Activated T-helper 2 cell treated with anti-CD3 and anti-CD28 coated beads, Interferon-gamma antibody, Interleukin-2, Interleukin-4, amounts not matched to agents 10 μg/mL and 5 μg/mL and 100 μg/mL, durations not matched to agents 14 hours and 24 hours and 36 hours (primary cell): ENCODE measurements at regions not wholly inside any gene's neighbourhood (a gene's known extent, or its start where the extent isn't known, plus 50 kb on each side); places are given as distances from the start of the nearest gene placed in this dataset.

Experiments used
- DNase-seq: peaks from one replicate; pipeline ENCODE4 v3.0.0; 2021; ENCODE audit warnings: low spot score
- H3K27ac Mint-ChIP-seq: one replicate; pipeline ENCODE4 v1.8.0; 2021; ENCODE audit warnings: mixed read lengths
- H3K27me3 Mint-ChIP-seq: one replicate; pipeline ENCODE4 v1.8.0; 2021; ENCODE audit warnings: low read depth, mixed read lengths
- H3K36me3 Mint-ChIP-seq: one replicate; pipeline ENCODE4 v1.8.0; 2021; ENCODE audit warnings: low read depth, mixed read lengths
- H3K4me1 Mint-ChIP-seq: one replicate; pipeline ENCODE4 v1.8.0; 2021; ENCODE audit warnings: low read depth, mixed read lengths
- H3K4me3 Mint-ChIP-seq: one replicate; pipeline ENCODE4 v1.8.0; 2021; ENCODE audit warnings: low read depth, mild to moderate bottlenecking, moderate library complexity, mixed read lengths
- H3K9me3 Mint-ChIP-seq: one replicate; pipeline ENCODE4 v1.8.0; 2021; ENCODE audit warnings: mixed read lengths
- intact Hi-C: fragments of 100-400 bp; cut with micrococcal nuclease; formaldehyde crosslinking; loops from one replicate; pipeline ENCODE4 v1.15.1; 2023

DNA sequence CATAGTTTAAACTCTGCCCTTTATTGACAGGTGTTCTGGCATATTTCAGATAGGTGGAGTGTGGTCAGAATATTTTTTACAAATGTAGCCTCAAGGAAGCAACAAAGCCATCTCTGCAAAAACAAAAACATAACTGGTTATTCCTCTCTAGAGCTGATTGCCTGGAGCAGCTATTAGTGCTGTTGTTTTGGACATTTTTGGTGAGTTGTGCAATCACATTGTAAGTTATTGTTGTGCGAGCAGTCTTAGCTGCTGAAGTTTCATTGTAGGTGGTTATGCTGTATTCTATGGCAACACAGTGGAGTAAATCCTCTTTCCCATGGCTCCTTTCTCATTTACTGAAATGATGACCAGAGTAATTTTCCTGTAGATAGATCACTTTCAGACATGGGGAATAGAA is 1413.0 kb downstream of the PCDH7 start:
- no peak overlapping the region for H3K27ac Mint-ChIP-seq
- H3K36me3 Mint-ChIP-seq: no peaks in the 10 kb centered on the region
- H3K27me3 Mint-ChIP-seq: no peaks in the 10 kb centered on the region
- no peak overlapping the region for H3K4me3 Mint-ChIP-seq
- no peak for DNase-seq
- no peaks in the 10 kb centered on the region for H3K4me1 Mint-ChIP-seq
- peaks cover 36% of the 10 kb centered on the region for H3K9me3 Mint-ChIP-seq
- intact Hi-C loops: no loop called here

DNA sequence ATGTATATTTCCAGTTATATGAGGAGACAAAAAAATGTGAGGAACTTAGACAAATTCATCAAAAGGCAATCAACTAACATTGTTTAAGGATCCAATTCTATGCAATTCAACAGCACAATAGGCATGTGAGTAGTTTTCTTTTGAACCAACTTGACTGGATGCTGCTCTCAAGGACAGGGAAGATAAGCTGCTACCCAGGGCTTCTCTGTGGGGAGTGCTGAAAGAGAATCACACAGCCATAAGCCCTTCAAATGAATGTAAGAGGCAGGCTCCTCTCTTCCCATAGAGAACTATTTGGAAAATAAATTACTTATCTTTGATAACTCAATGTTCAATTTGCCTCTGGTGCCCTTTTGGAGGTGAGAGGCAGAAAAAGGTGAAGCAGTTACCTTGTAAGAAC is 1413.6 kb downstream of the PCDH7 start:
- Mint-ChIP-seq H3K4me1 (no peaks in the 10 kb centered on the region), H3K9me3 (peaks cover 35% of the 10 kb centered on the region), H3K27ac (no peak overlapping the region), H3K27me3 (no peaks in the 10 kb centered on the region), H3K4me3 (no peak overlapping the region), H3K36me3 (no peaks in the 10 kb centered on the region)
- no peak for DNase-seq
- intact Hi-C loops: no loop called here

DNA sequence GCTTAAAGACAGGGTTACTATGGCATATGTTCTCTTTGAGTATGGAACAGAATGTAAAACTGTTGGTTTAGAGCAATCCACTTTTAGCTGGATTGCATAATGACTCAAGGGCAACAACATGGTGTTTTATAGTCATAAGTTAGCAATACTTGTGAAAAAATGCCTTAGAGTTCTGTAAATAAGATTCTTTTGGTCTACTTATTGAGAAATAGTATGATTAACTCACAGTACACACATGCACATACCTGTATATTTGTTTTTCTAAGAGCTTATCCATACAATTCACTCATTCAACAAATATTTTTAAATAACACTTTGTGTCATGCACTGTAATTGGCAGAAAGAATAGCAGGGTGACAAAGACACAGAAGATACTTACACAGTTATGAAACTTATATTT is 1415.5 kb downstream of the PCDH7 start:
- DNase-seq: no peak
- Mint-ChIP-seq H3K4me1 (no peaks in the 10 kb centered on the region), H3K27ac (no peak overlapping the region), H3K27me3 (no peaks in the 10 kb centered on the region), H3K9me3 (peaks cover 26% of the 10 kb centered on the region), H3K4me3 (no peak overlapping the region), H3K36me3 (no peaks in the 10 kb centered on the region)
- intact Hi-C loops: no loop called here

DNA sequence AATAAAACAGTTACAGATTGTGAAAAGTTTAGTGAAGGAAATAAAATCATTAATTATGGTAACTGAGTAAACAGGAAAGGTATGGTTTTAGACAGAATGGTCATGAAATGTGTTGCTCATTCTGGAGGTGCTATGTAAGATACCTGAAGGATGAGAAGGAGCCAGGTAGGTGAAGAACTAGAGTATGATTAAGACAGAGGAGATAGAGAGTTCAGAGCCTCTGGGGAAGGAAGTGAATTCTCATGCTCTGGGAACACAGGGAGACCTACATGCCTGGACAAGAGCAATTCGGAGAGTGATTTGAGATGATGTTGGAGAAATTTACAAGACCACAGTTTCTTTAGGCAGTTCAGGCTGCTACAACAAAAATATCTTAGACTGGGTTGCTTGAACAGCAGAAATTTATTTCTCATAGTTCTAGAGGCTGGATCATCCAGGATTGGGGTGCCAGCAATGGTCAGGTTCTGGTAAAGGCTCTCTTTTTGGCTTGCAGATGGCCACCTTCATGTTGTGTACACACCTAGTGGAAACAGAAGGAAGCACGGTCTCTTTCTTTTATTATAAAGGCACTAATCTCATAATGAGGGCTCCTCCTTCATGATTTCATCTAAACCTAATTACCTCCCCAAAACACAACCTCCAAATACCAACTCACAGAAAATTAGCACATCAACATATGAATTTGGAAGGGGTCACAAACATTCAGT is 1416.1 kb downstream of the PCDH7 start:
- Mint-ChIP-seq H3K4me1 (no peaks in the 10 kb centered on the region), H3K9me3 (peaks cover 23% of the 10 kb centered on the region), H3K36me3 (no peaks in the 10 kb centered on the region), H3K4me3 (no peak overlapping the region), H3K27me3 (no peaks in the 10 kb centered on the region), H3K27ac (no peak overlapping the region)
- intact Hi-C loops: no loop called here
- DNase-seq: no peak

DNA sequence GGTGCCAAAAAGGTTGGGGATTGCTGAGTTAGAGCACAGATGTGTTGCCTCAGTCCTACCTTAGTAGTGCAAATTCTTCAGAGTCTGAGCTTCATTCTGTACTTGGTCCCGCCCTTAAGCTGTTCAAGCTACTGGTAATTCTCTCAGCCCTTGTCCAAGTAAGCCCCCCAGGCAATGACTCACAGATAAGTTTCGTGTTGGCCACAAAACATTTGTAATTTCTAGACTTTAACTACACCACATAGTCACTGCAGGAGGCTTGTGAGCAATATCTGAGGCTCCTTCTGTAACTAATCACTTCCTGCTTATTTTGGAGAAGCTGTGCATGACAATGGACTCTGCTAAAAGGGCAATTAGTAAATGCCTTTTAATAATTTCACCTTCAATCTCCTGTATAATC is 1420.5 kb downstream of the PCDH7 start:
- Mint-ChIP-seq H3K4me3 (no peak overlapping the region), H3K27ac (no peak overlapping the region), H3K36me3 (no peaks in the 10 kb centered on the region), H3K27me3 (no peaks in the 10 kb centered on the region), H3K4me1 (no peaks in the 10 kb centered on the region), H3K9me3 (peaks cover 36% of the 10 kb centered on the region)
- DNase-seq: no peak
- intact Hi-C loops: no loop called here

DNA sequence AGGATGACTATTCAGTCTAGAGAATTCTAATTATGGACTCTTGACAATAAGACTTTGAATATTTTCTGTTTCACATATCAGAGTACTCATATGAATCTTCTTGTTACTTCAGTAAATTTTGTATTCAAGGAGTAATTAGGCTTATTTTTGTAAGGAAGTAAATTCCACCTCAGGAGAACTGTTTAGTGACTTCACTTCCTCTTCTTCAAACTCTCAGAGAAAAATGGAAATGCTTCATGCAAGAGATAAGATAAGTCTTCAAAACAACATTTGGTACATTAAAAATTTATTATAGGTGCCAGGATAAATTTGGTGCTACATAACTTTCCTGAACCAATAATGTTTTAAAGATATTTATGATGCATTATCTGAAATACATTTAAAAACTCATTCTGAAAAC is 1421.9 kb downstream of the PCDH7 start:
- H3K4me1 Mint-ChIP-seq: no peaks in the 10 kb centered on the region
- no peaks in the 10 kb centered on the region for H3K36me3 Mint-ChIP-seq
- no peak overlapping the region for H3K27ac Mint-ChIP-seq
- no peak for DNase-seq
- no peaks in the 10 kb centered on the region for H3K27me3 Mint-ChIP-seq
- peaks cover 33% of the 10 kb centered on the region for H3K9me3 Mint-ChIP-seq
- intact Hi-C loops: no loop called here
- H3K4me3 Mint-ChIP-seq: no peak overlapping the region

DNA sequence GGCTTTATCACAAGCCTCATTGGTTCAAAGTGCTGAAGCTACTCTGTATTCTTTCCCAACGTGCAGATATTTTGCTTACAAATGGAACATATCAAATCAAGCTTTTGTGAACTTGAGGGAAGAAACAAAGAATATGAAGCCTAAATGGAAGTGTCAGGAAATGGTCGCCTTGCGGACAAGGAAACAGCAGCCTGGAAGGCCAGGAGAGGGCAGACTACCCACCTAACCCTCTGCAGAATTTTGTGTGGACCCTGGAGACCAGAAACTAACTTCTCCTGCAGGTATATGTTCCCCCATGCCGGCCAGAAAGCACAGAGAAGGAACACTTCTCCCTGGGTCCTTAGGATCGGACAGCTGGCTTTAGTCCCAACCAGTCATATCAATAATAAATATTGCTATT is 1425.8 kb downstream of the PCDH7 start:
- no peak for DNase-seq
- Mint-ChIP-seq H3K9me3 (peaks cover 39% of the 10 kb centered on the region), H3K27ac (no peak overlapping the region), H3K4me3 (no peak overlapping the region), H3K4me1 (no peaks in the 10 kb centered on the region), H3K36me3 (no peaks in the 10 kb centered on the region), H3K27me3 (no peaks in the 10 kb centered on the region)
- intact Hi-C loops: no loop called here

DNA sequence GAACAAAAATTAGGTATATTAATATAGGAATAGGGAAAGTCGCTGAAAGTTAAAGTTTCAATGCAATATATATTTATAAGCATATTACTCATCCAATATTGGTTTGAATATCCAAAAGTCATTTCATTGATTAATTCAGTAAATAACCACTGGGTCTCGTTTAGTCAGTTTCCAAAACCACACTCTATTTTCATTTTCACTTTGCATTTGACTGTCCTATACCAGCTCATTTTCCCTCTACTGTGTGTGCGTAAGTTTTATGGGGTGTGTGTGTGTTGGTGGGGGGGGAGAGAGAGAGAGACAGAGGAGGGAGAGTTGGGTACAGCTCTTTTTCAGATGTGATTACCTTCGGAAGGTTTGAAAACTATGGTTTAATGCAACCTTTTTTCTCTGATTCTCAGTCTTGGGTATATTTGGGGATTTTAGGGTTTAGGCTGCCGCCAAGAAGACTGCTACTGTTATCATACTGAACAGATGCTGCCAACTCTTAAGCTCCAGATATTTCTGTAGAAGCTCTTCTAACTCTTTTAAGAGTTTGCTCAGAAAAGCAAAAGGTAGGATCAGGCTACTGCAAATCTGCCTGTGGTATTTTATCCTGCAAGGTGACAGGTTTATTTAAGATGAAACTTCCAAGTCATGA is 1427.4 kb downstream of the PCDH7 start:
- H3K27me3 Mint-ChIP-seq: no peaks in the 10 kb centered on the region

DNA sequence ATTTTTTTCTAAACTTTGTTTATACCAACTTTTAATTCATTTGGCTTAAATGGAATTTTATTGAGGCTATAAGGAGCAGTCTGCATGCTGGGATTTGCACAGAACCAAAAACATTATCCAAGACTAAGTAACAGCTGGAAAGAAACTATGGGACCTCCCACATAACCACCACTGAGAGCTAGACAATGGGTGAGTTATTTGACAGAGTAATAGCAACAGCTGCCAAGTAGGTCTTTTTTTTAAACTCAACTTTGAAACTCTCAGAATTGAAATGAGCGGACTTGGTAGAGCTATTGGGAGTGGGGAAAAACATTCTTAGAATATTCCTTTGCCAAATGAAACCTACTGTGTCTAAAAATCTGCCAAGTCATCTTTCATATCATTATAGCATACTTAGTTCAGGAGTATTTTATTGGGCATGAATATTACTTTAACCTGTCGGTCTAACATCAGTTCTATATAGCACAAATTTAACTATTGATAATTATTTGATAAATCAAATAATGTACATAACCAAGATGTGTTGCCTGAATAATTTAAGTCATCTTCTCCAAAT is 1428.0 kb downstream of the PCDH7 start:
- Mint-ChIP-seq H3K9me3 (peaks cover 42% of the 10 kb centered on the region), H3K27ac (no peak overlapping the region), H3K4me1 (no peaks in the 10 kb centered on the region), H3K36me3 (no peaks in the 10 kb centered on the region), H3K27me3 (no peaks in the 10 kb centered on the region), H3K4me3 (no peak overlapping the region)
- DNase-seq: no peak
- intact Hi-C loops: no loop called here

More for the DNA sequence above, 1427.4 kb downstream of the PCDH7 start:
- Mint-ChIP-seq H3K36me3 (no peaks in the 10 kb centered on the region), H3K9me3 (peaks cover 39% of the 10 kb centered on the region), H3K4me3 (no peak overlapping the region), H3K4me1 (no peaks in the 10 kb centered on the region), H3K27ac (no peak overlapping the region)
- intact Hi-C loops: no loop called here
- DNase-seq: no peak

DNA sequence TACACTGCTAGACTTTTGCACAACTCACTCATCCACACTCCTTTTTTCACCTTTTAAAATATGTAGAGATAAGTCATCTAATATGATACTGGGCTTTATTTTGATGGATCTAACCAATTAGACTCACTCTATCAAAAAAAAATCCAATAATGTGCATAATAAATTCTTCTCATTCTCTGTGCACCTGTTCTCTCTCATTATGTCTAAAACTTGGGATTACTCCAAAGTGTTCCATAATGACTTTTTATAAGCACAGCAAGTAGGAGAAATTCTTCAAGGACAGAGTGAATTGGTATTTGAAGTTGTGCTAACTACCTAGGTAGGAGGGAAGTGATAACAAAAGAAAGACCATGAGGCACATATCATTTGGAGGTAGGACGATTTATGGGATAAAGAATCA is 1438.8 kb downstream of the PCDH7 start:
- intact Hi-C loops: no loop called here
- no peaks in the 10 kb centered on the region for H3K27me3 Mint-ChIP-seq
- H3K27ac Mint-ChIP-seq: no peak overlapping the region
- no peak for DNase-seq
- peaks cover 41% of the 10 kb centered on the region for H3K9me3 Mint-ChIP-seq
- H3K4me1 Mint-ChIP-seq: no peaks in the 10 kb centered on the region
- no peaks in the 10 kb centered on the region for H3K36me3 Mint-ChIP-seq
- no peak overlapping the region for H3K4me3 Mint-ChIP-seq

DNA sequence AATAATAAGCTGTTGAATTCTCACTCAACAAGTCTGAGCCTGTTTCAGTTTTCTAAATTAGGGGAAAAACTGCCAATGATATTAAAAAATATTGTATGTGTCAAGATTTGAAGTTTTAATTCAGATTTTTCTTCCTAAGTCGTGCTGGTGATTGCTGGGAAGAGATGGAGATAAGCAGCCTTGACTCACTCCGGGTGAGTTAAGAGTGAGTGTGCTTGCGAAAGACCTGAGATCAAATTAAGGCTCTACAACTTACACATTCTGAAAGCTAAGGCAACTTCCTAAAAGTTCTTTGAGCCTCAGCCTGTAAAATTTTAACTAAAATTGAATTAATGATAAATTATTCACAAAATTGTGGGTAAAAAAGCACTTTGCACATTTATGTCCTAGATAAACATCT is 1441.2 kb downstream of the PCDH7 start:
- Mint-ChIP-seq H3K27ac (no peak overlapping the region), H3K4me1 (no peaks in the 10 kb centered on the region), H3K4me3 (no peak overlapping the region), H3K36me3 (no peaks in the 10 kb centered on the region), H3K27me3 (no peaks in the 10 kb centered on the region), H3K9me3 (peaks cover 28% of the 10 kb centered on the region)
- DNase-seq: no peak
- intact Hi-C loops: no loop called here

DNA sequence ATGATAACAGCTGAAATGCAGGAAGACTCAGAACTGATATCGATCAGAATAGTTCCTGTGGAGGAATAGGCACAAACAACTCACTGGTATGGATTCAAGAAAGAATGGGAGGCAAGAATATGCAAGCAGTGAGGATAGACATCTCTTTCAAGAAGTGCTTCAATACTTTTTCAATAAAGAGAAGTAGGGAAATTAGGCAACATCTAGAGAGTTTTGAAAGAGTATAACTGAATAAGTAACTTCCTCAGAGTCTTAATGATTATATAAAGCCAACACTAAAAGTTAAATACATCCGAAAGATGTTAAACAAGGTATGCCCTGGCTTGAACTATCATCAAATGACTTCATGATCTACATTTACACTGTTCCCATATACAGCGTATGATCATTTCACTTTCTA is 1443.0 kb downstream of the PCDH7 start:
- DNase-seq: no peak
- Mint-ChIP-seq H3K9me3 (peaks cover 28% of the 10 kb centered on the region), H3K36me3 (no peaks in the 10 kb centered on the region), H3K4me1 (no peaks in the 10 kb centered on the region), H3K27ac (no peak overlapping the region), H3K4me3 (no peak overlapping the region), H3K27me3 (no peaks in the 10 kb centered on the region)
- intact Hi-C loops: no loop called here

DNA sequence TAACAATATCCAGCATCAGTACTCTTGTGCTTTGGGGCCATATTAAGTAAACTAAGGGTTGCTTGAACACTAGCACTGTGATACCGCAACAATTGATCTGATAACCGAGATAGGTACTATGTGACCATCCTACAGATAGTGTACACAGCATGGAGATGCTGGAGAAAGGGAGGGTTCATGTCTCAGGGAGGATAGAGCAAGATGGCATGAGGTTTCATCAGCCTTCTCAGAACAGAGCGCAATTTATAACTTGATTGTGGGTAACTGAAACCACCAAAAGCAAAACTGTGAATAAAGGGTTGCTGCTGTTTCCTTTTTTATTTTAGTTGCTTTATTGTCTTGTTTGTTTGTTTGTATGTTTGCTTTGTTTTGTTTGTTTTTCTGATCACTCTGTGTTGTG is 1449.7 kb downstream of the PCDH7 start:
- intact Hi-C loops: no loop called here
- DNase-seq: no peak
- H3K36me3 Mint-ChIP-seq: no peaks in the 10 kb centered on the region

More for the DNA sequence above, 1449.7 kb downstream of the PCDH7 start:
- Mint-ChIP-seq H3K4me1 (no peaks in the 10 kb centered on the region), H3K27me3 (no peaks in the 10 kb centered on the region), H3K9me3 (peaks cover 42% of the 10 kb centered on the region), H3K4me3 (no peak overlapping the region), H3K27ac (no peak overlapping the region)
